ENCODE measurements at regions not wholly inside any gene's neighbourhood (a gene's known extent, or its start where the extent isn't known, plus 50 kb on each side); places are given as distances from the start of the nearest gene placed in this dataset.

GRCh38 chr13:44146138-44146537, 227.5 kb upstream of the SERP2 start:
- TF ChIP-seq CTCF (IDR thresholded peaks at IDR 0.05) (no peak), POLR2A (IDR thresholded peaks at IDR 0.05) (no peak)
